CD8-positive, alpha-beta memory T cell (primary cell): ENCODE measurements at regions not wholly inside any gene's neighbourhood (a gene's known extent, or its start where the extent isn't known, plus 50 kb on each side); places are given as distances from the start of the nearest gene placed in this dataset.

ENCODE experiments used
- CTCF ChIA-PET: fragments of 350-600 bp; sonication (Branson Sonifier 250); formaldehyde crosslinking; loops from one replicate; lab custom pipeline; 2021; ENCODE audit warnings: antibody characterized with exemption; lab: Charles Lee
- POLR2A ChIA-PET: fragments of 350-600 bp; sonication (Branson Sonifier 250); formaldehyde crosslinking; loops from one replicate; lab custom pipeline; 2021; ENCODE audit warnings: antibody characterized with exemption; lab: Charles Lee
- DNase-seq, 5 donors: peaks; one replicate each; pipeline versions ENCODE4 v3.0.0 to v3.0.0-alpha.2; 2020 to 2022; ENCODE audit warnings: mixed read lengths in 1 of 5
- H3K27ac ChIP-seq: one replicate; pipeline ENCODE4 v1.7.0; 2013; ENCODE audit warnings: low read depth, mild to moderate bottlenecking, low read length, moderate library complexity
- H3K27me3 ChIP-seq: 2 replicates; pipeline ENCODE4 v1.7.0; 2013; ENCODE audit warnings: low read length, mild to moderate bottlenecking; ENCODE audit not compliant: insufficient read depth, poor library complexity, severe bottlenecking
- H3K36me3 ChIP-seq: 2 replicates; pipeline ENCODE4 v1.7.0; 2013; ENCODE audit warnings: mild to moderate bottlenecking, low read length, moderate library complexity; ENCODE audit not compliant: insufficient read depth
- H3K4me1 ChIP-seq: 2 replicates; pipeline ENCODE4 v1.7.0; 2013; ENCODE audit warnings: mild to moderate bottlenecking, low read length, moderate library complexity; ENCODE audit not compliant: insufficient read depth
- H3K4me3 ChIP-seq: 2 replicates; pipeline ENCODE4 v1.7.0; 2013; ENCODE audit warnings: mild to moderate bottlenecking, low read length
- H3K9me3 ChIP-seq: 2 replicates; pipeline ENCODE4 v1.7.0; 2013; ENCODE audit warnings: mild to moderate bottlenecking, low read length
- H3K27ac Mint-ChIP-seq, 8 donors: one replicate each; pipeline ENCODE4 v1.8.0; 2020 to 2021; ENCODE audit warnings: mixed read lengths in 8 of 8, mild to moderate bottlenecking in 6 of 8, inconsistent platforms in 3 of 8, moderate library complexity in 3 of 8
- H3K27me3 Mint-ChIP-seq, 2 donors: one replicate each; pipeline ENCODE4 v1.8.0; 2020 to 2021; ENCODE audit warnings: mixed read lengths in 2 of 2, mild to moderate bottlenecking in 1 of 2, moderate library complexity in 1 of 2
- H3K36me3 Mint-ChIP-seq, 3 donors: one replicate each; pipeline ENCODE4 v1.8.0; 2020 to 2021; ENCODE audit warnings: mixed read lengths in 3 of 3, inconsistent platforms in 1 of 3, mild to moderate bottlenecking in 1 of 3
- H3K4me1 Mint-ChIP-seq, 3 donors: one replicate each; pipeline ENCODE4 v1.8.0; 2020 to 2021; ENCODE audit warnings: mixed read lengths in 3 of 3, inconsistent platforms in 1 of 3, mild to moderate bottlenecking in 1 of 3
- H3K4me3 Mint-ChIP-seq, 7 donors: one replicate each; pipeline ENCODE4 v1.8.0; 2020 to 2021; ENCODE audit warnings: mixed read lengths in 7 of 7, mild to moderate bottlenecking in 6 of 7, moderate library complexity in 4 of 7, inconsistent platforms in 2 of 7
- H3K9me3 Mint-ChIP-seq, 5 donors: one replicate each; pipeline ENCODE4 v1.8.0; 2020 to 2022; ENCODE audit warnings: mixed read lengths in 5 of 5, mild to moderate bottlenecking in 3 of 5, moderate library complexity in 2 of 5, inconsistent platforms in 1 of 5

DNA sequence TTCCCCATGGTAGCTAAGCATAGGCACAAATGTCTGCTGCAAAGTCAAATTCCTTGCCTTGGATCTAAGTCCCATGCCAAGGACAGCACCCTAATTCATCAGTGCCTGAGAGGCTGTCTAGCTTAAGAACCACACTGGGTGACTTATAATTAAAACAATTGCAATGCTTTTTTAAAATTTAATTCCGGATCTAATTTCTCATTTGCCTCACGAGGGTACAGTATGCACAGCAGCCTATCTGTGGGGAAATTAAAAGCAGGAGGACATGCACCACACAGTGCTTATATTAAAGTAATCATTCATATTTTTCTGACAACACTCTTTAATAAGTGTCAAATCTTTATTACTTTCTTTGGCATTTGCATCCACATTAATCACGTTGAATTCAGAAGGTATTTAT, 378.8 kb downstream of the GPAM start:
- no peaks in the 10 kb centered on the region for H3K4me1 ChIP-seq
- DNase-seq: no peak
- Mint-ChIP-seq H3K4me3 (no peak overlapping the region), H3K27ac (no peak overlapping the region), H3K36me3 (no peaks in the 10 kb centered on the region), H3K9me3 (no peaks in the 10 kb centered on the region), H3K4me1 (no peaks in the 10 kb centered on the region), H3K27me3 (no peaks in the 10 kb centered on the region)
- no peaks in the 10 kb centered on the region for H3K9me3 ChIP-seq
- no peak overlapping the region for H3K27ac ChIP-seq
- H3K4me3 ChIP-seq: no peak overlapping the region
- no peaks in the 10 kb centered on the region for H3K36me3 ChIP-seq
- H3K27me3 ChIP-seq: no peaks in the 10 kb centered on the region
- ChIA-PET CTCF (no interaction called here), POLR2A (no interaction called here)

DNA sequence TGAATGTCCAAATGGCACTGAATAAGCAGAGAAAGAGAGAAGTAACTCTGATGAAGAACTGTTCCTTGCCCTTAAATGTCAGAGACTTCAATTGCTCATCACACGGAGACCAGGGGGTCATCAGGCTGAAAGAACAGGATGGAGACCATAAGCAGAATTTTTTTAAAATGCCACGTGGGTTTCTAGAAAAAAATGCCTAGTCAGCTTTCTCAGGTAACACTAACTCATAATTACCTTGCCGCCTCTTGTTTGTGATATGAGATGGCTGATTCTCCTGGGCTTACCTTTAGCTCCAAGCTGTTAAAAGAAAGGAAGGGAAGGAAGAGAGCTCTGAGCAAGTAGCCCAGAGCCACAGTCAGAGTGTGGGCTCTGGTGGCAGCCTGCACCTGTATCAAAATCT, 372.0 kb downstream of the GPAM start:
- no peak overlapping the region for H3K27ac Mint-ChIP-seq
- CTCF ChIA-PET: no interaction called here

DNA sequence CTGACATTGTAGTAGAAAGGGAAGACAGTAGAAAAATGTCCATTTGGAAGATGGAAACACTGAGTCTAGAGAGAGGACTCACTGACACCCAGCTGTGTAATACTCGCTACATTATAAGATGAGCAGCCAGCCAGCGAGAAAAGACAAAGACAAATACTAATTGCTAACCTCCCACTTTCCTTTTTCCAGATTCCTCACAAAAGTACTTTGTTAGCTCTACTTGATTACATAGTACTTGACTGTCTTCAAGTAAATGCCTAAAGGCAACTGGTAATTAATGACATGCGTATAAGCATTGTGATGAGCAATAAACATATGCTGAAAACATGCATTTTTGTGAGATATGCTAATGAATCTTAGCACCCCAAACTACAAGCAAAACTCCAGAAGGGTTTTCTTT, 363.1 kb downstream of the GPAM start:
- no peaks in the 10 kb centered on the region for H3K4me1 Mint-ChIP-seq
- H3K36me3 Mint-ChIP-seq: no peaks in the 10 kb centered on the region
- Histone ChIP-seq H3K4me1 (no peaks in the 10 kb centered on the region), H3K27me3 (no peaks in the 10 kb centered on the region), H3K36me3 (no peaks in the 10 kb centered on the region), H3K27ac (no peak overlapping the region), H3K9me3 (no peaks in the 10 kb centered on the region), H3K4me3 (no peak overlapping the region)
- POLR2A ChIA-PET: no interaction called here
- H3K9me3 Mint-ChIP-seq: peaks cover 0 to 2% (median 0%) of the 10 kb centered on the region in 5 donors
- no peak overlapping the region for H3K27ac Mint-ChIP-seq
- no peak overlapping the region for H3K4me3 Mint-ChIP-seq
- CTCF ChIA-PET: no interaction called here
- no peak for DNase-seq
- H3K27me3 Mint-ChIP-seq: no peaks in the 10 kb centered on the region

More for the DNA sequence above, 372.0 kb downstream of the GPAM start:
- POLR2A ChIA-PET: no interaction called here
- Mint-ChIP-seq H3K27me3 (peaks cover 3 to 4% of the 10 kb centered on the region in 2 donors), H3K4me3 (no peak overlapping the region), H3K9me3 (peaks cover 0 to 3% (median 0%) of the 10 kb centered on the region in 5 donors), H3K36me3 (no peaks in the 10 kb centered on the region), H3K4me1 (no peaks in the 10 kb centered on the region)
- Histone ChIP-seq H3K27ac (no peak overlapping the region), H3K36me3 (no peaks in the 10 kb centered on the region), H3K4me3 (no peak overlapping the region), H3K27me3 (no peaks in the 10 kb centered on the region), H3K9me3 (no peaks in the 10 kb centered on the region), H3K4me1 (no peaks in the 10 kb centered on the region)
- DNase-seq: no peak

DNA sequence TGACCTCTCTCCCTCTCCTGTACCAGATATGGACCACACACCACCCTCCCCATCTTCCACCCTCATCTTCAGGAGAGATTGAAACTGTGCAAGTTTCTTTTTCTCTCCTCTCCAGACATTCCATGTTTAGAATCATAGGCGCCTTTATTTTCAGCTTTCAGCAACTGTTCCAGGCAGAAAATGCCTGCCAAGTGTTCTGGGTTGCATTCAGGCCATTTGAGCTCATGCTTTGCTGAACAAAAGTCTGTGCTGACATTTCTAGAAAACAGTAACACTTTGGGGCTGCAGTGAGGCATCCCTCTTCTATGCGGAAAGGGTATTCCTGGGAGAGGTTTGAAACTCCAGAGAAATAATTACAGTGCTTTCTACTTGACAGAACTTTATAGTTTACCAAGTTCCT, 361.7 kb downstream of the GPAM start:
- H3K4me3 Mint-ChIP-seq: no peak overlapping the region

DNA sequence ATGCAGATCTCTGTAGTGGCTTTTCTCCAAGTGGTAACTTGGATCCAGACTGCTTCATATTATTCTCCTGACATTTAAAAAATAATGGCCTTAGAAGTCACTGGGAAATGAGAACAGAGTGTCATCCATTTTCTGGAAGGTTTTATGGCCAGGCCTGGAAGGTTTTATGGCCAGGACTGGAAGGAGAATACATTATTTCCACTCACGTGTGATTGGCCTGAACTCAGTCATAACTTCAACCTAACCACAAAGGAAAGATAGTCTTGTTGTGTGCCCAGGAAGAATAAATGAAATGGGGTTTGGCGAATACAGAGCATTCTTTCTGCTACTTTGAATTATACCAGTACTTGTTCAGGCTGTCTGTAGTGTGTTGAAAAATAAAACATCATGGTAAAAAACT, 360.9 kb downstream of the GPAM start:
- H3K4me1 Mint-ChIP-seq: no peaks in the 10 kb centered on the region
- Histone ChIP-seq H3K4me1 (no peaks in the 10 kb centered on the region), H3K27ac (no peak overlapping the region), H3K9me3 (no peaks in the 10 kb centered on the region), H3K27me3 (no peaks in the 10 kb centered on the region), H3K4me3 (no peak overlapping the region), H3K36me3 (no peaks in the 10 kb centered on the region)
- no peaks in the 10 kb centered on the region for H3K36me3 Mint-ChIP-seq
- H3K4me3 Mint-ChIP-seq: no peak overlapping the region
- H3K27ac Mint-ChIP-seq: no peak overlapping the region
- no peaks in the 10 kb centered on the region for H3K27me3 Mint-ChIP-seq
- peaks cover 0 to 5% (median 0%) of the 10 kb centered on the region in 5 donors for H3K9me3 Mint-ChIP-seq
- POLR2A ChIA-PET: no interaction called here
- DNase-seq: no peak
- CTCF ChIA-PET: no interaction called here

More for the DNA sequence above, 361.7 kb downstream of the GPAM start:
- Mint-ChIP-seq H3K4me1 (no peaks in the 10 kb centered on the region), H3K27me3 (no peaks in the 10 kb centered on the region), H3K36me3 (no peaks in the 10 kb centered on the region), H3K27ac (no peak overlapping the region), H3K9me3 (peaks cover 0 to 5% (median 0%) of the 10 kb centered on the region in 5 donors)
- H3K9me3 ChIP-seq: no peaks in the 10 kb centered on the region
- H3K36me3 ChIP-seq: no peaks in the 10 kb centered on the region
- no peaks in the 10 kb centered on the region for H3K27me3 ChIP-seq
- H3K4me1 ChIP-seq: no peaks in the 10 kb centered on the region
- DNase-seq: no peak
- no peak overlapping the region for H3K4me3 ChIP-seq
- ChIA-PET POLR2A (no interaction called here), CTCF (no interaction called here)
- no peak overlapping the region for H3K27ac ChIP-seq

DNA sequence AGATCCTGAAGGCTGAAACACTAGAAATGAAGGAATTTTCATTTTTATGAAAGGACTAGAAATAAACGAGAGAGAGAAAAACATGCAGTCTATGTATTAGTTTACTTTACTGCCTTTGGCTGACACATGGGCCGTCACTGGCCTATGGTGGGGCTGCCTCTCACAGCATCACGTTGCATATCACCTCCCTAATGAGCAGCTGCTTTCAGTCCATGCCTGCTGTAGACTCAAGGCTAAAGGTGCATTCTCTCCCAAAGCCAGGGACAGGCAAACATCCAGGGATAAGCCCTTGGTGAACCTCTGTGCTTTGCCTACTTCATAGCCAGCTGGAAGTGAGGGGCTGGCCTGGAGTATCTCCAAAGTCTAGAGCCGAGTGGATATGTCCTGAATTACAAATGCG, 359.4 kb downstream of the GPAM start:
- Histone ChIP-seq H3K9me3 (no peaks in the 10 kb centered on the region), H3K4me3 (no peak overlapping the region), H3K4me1 (no peaks in the 10 kb centered on the region), H3K36me3 (no peaks in the 10 kb centered on the region), H3K27me3 (no peaks in the 10 kb centered on the region), H3K27ac (no peak overlapping the region)
- Mint-ChIP-seq H3K36me3 (no peaks in the 10 kb centered on the region), H3K4me1 (no peaks in the 10 kb centered on the region), H3K27me3 (peaks cover 0 to 4% of the 10 kb centered on the region in 2 donors), H3K9me3 (peaks cover 0 to 5% (median 0%) of the 10 kb centered on the region in 5 donors), H3K4me3 (no peak overlapping the region), H3K27ac (no peak overlapping the region)
- DNase-seq: no peak
- CTCF ChIA-PET: no interaction called here
- POLR2A ChIA-PET: no interaction called here

DNA sequence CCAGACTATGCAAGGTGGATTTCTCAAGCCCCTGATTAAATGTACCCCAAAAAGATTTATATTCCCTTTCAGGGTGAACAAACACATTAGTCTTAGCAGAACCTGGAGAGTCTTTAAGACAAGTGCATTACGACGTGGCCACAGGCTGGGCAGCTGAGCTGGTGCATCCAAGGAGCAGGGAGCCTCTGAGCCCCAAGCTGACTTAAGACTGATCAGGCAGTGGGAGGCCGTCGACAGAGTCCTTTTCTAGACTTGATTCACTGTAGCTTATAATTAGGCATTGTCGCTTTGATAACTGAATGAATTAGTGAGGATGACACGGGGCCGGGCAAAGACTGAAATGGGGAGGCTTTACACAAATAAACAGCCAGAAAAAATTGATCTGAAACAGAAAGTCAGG, 353.2 kb downstream of the GPAM start:
- H3K27me3 ChIP-seq: no peaks in the 10 kb centered on the region
- ChIA-PET CTCF (no interaction called here), POLR2A (no interaction called here)
- H3K4me1 Mint-ChIP-seq: no peaks in the 10 kb centered on the region
- no peak overlapping the region for H3K27ac Mint-ChIP-seq
- H3K27ac ChIP-seq: no peak overlapping the region
- H3K4me3 Mint-ChIP-seq: no peak overlapping the region
- no peak overlapping the region for H3K4me3 ChIP-seq
- H3K27me3 Mint-ChIP-seq: peaks cover 0 to 7% of the 10 kb centered on the region in 2 donors
- DNase-seq: no peak
- no peaks in the 10 kb centered on the region for H3K9me3 ChIP-seq
- no peaks in the 10 kb centered on the region for H3K4me1 ChIP-seq
- no peaks in the 10 kb centered on the region for H3K36me3 ChIP-seq
- H3K9me3 Mint-ChIP-seq: peaks cover 0 to 2% (median 0%) of the 10 kb centered on the region in 5 donors
- no peaks in the 10 kb centered on the region for H3K36me3 Mint-ChIP-seq

DNA sequence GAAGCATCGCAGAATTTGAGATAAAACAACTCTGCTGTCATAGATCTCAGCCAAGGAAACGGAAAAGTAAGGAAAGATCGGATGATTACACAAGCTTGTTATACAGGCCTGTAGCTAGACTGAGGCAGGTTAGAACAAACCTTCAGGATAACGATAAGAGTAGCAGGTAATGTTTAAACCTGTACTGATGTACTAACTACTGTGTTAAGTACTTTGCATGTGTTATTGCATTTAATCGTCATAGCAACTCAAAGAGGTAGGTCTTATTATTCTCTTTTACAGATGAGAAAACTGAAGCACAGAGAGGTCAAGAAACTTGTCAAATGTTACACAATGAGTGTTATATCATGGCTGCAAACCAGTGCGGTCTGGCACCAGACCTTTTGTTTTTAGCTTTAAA, 352.5 kb downstream of the GPAM start:
- no peak for DNase-seq
- ChIA-PET CTCF (no interaction called here), POLR2A (no interaction called here)
- no peaks in the 10 kb centered on the region for H3K36me3 ChIP-seq
- Mint-ChIP-seq H3K36me3 (no peaks in the 10 kb centered on the region), H3K27me3 (peaks cover 0 to 7% of the 10 kb centered on the region in 2 donors), H3K4me1 (no peaks in the 10 kb centered on the region), H3K9me3 (peaks cover 0 to 2% (median 0%) of the 10 kb centered on the region in 5 donors), H3K27ac (no peak overlapping the region), H3K4me3 (no peak overlapping the region)
- H3K9me3 ChIP-seq: no peaks in the 10 kb centered on the region
- H3K4me1 ChIP-seq: no peaks in the 10 kb centered on the region
- no peak overlapping the region for H3K27ac ChIP-seq
- H3K4me3 ChIP-seq: no peak overlapping the region
- no peaks in the 10 kb centered on the region for H3K27me3 ChIP-seq

DNA sequence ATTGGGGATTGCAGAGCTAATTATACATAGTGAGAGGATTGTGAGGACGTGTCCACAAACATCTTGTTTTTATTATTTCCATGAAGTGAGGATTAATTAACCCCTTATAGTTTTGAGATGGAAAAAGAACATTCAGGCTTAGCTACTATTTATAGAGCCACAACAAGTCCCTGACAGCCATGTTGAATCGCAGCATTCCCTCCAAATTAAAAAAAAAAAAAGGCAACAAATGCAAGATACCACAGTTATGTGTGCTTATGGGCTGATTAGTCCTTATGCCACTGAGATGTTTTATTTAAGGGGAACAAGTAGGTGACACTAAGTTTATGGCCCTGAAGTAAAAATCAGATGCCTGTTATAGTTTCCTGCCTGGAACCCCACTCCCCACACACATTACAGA, 350.3 kb downstream of the GPAM start:
- no peaks in the 10 kb centered on the region for H3K4me1 Mint-ChIP-seq
- H3K36me3 ChIP-seq: no peaks in the 10 kb centered on the region
- H3K4me1 ChIP-seq: no peaks in the 10 kb centered on the region
- H3K27me3 ChIP-seq: no peaks in the 10 kb centered on the region
- no peak overlapping the region for H3K27ac Mint-ChIP-seq
- no peaks in the 10 kb centered on the region for H3K9me3 Mint-ChIP-seq
- ChIA-PET CTCF (no interaction called here), POLR2A (no interaction called here)
- DNase-seq: no peak
- peaks cover 0 to 7% of the 10 kb centered on the region in 2 donors for H3K27me3 Mint-ChIP-seq
- H3K4me3 Mint-ChIP-seq: no peak overlapping the region
- H3K27ac ChIP-seq: no peak overlapping the region
- no peaks in the 10 kb centered on the region for H3K36me3 Mint-ChIP-seq
- no peaks in the 10 kb centered on the region for H3K9me3 ChIP-seq
- no peak overlapping the region for H3K4me3 ChIP-seq
